ENCODE measurements at regions not wholly inside any gene's neighbourhood (a gene's known extent, or its start where the extent isn't known, plus 50 kb on each side); places are given as distances from the start of the nearest gene placed in this dataset.
"Not testable (repeated sequence)": the region's sequence is repeated elsewhere in the genome, so short reads cannot be mapped to it uniquely, and the experiment has no call there.

DNA sequence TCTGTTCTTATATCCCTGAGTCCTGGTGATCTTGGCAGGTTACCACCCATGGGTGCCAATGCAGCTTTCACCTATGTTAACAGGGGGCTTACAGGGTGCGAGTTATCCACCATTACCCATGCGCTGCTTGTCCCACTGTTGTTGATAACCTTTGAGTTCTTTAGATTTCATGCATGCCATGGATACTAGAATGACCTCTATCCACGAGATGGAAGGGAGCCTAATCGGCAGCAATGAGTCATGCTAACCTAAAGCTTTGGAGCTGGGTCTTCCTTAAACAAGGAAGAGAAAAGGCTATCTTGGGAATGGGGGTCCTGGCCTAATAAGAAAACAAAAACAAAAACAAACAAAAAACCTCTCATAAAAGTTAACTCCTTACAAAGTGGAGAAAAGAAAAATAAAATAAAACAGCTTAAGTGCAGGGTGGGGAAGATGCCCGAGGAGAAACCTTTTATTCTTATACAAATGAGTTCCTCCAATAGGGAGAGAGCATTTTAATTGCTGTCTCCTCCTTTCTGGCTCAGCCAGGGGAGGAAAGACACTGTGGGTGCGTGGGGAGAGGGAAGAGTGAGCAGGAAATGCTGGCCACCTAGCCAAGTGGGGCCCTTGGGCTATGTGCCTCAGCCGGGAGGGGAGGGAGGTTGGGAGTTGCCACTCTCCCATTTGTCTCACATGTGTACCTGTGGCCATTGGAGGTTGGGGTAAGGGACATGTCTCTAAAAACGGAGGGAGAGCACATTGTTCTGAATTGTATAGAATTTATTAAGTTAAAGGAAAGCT lies 571.7 kb upstream of the TPTE start:
- not testable (repeated sequence) for H3K36me3 ChIP-seq (ENCODE audit: control insufficient read depth in 4 of 4, insufficient read depth in 3 of 4, low read depth in 1 of 4, low read length in 3 of 4); H3K27ac ChIP-seq (ENCODE audit: low read depth in 1 of 2, low read length in 2 of 2); H3K27me3 ChIP-seq (ENCODE audit: control insufficient read depth in 4 of 4, insufficient read depth in 4 of 4, low read length in 3 of 4); H3K9ac ChIP-seq (ENCODE audit: low read depth in 1 of 2, low read length in 2 of 2); H3K4me3 ChIP-seq (ENCODE audit: low read depth in 1 of 3, low read length in 3 of 3); H3K9me3 ChIP-seq (ENCODE audit: control insufficient read depth in 4 of 4, low read length in 3 of 4); H3K4me1 ChIP-seq (ENCODE audit: control insufficient read depth in 4 of 4, insufficient read depth in 4 of 4, low read length in 3 of 4); DNase-seq (ENCODE audit: low spot score)
- WGBS: 46% methylated on average over 8 of the region's 8 CpGs

DNA sequence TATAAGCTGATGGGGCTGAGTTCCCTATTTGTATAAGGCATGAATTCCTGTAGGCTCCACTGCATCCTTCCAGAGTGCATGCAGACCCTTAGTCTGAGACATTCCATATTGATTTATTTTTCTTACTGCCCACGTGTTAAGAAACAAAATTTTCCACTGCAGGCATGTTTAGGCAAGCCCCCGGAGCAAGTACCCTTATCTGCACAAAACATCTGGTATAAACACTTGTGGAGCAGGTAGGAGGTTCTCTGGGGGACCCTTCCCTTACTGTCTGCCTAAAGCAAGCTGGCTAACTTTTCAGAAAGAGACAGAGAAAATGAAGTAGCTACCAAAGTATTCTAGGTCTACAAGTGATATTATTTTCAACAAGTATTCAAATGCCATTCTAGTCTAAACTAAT lies 571.0 kb upstream of the TPTE start:
- not testable (repeated sequence) for H3K27me3 ChIP-seq (ENCODE audit: control insufficient read depth in 4 of 4, insufficient read depth in 4 of 4, low read length in 3 of 4); DNase-seq (ENCODE audit: low spot score); H3K4me1 ChIP-seq (ENCODE audit: control insufficient read depth in 4 of 4, insufficient read depth in 4 of 4, low read length in 3 of 4); H3K9ac ChIP-seq (ENCODE audit: low read depth in 1 of 2, low read length in 2 of 2); H3K9me3 ChIP-seq (ENCODE audit: control insufficient read depth in 4 of 4, low read length in 3 of 4); H3K4me3 ChIP-seq (ENCODE audit: low read depth in 1 of 3, low read length in 3 of 3); H3K27ac ChIP-seq (ENCODE audit: low read depth in 1 of 2, low read length in 2 of 2); H3K36me3 ChIP-seq (ENCODE audit: control insufficient read depth in 4 of 4, insufficient read depth in 3 of 4, low read depth in 1 of 4, low read length in 3 of 4)
- WGBS: 26% methylated on average over 2 of the region's 2 CpGs

DNA sequence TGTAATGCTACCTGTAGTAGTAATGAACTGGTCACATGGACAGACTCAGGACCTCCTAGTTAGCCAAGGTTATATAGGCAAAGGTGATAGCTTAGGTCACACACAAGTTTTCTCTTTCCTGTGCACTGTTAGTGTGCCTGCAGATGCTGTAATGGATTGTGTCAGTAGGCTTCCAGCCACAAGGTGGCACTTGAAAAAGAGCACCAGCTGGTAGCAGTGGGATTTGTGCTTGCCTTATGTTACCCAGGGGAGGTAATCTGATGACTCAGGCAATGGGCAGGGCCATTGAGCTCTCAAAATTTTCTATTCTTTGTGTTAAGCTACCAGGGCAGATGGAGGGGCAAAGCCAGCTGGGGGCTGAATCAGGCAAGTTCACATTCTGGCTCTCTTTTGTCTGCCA lies 562.6 kb upstream of the TPTE start:
- not testable (repeated sequence) for H3K27me3 ChIP-seq (ENCODE audit: control insufficient read depth in 4 of 4, insufficient read depth in 4 of 4, low read length in 3 of 4); H3K27ac ChIP-seq (ENCODE audit: low read depth in 1 of 2, low read length in 2 of 2); H3K9ac ChIP-seq (ENCODE audit: low read depth in 1 of 2, low read length in 2 of 2); H3K36me3 ChIP-seq (ENCODE audit: control insufficient read depth in 4 of 4, insufficient read depth in 3 of 4, low read depth in 1 of 4, low read length in 3 of 4); DNase-seq (ENCODE audit: low spot score); H3K4me1 ChIP-seq (ENCODE audit: control insufficient read depth in 4 of 4, insufficient read depth in 4 of 4, low read length in 3 of 4); H3K4me3 ChIP-seq (ENCODE audit: low read depth in 1 of 3, low read length in 3 of 3); H3K9me3 ChIP-seq (ENCODE audit: control insufficient read depth in 4 of 4, low read length in 3 of 4)

DNA sequence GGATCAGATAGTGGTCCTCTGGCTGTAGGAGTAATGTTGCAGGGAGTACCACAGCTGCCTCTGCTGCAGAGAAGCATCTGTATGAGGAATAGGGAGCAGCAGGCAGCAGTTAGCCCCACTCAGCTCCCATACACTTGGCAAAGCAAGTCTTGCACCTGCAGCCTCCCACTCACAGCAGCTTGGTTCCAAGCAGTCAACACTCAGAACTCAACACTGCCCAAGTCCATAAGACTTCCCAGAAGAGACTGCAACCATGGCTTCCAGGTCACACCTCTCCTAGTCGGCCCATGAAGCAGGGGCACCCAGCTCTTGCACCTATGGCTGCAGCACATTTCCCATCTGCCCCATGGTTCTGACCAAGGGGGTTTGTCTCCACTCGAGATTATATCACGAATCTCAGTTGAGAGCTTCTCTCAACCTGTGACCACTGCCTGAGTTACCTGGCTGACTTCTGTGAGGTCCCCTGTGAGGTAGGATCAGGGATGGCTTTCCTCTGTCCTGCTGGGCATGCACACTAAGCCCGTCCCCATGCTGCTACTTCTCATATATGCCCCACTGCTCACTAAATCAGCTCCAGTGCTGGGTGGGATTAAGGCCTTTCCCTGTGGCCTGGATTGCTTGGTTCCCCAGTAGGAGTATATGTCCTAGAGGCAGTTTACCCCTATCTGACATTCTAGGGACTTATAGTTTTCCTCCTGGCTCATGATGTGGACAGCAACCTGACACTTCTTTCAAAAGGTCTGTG lies 562.0 kb upstream of the TPTE start:
- H3K36me3 ChIP-seq (ENCODE audit: control insufficient read depth in 4 of 4, insufficient read depth in 3 of 4, low read depth in 1 of 4, low read length in 3 of 4); H3K27me3 ChIP-seq (ENCODE audit: control insufficient read depth in 4 of 4, insufficient read depth in 4 of 4, low read length in 3 of 4); H3K9ac ChIP-seq (ENCODE audit: low read depth in 1 of 2, low read length in 2 of 2); H3K27ac ChIP-seq (ENCODE audit: low read depth in 1 of 2, low read length in 2 of 2); H3K4me1 ChIP-seq (ENCODE audit: control insufficient read depth in 4 of 4, insufficient read depth in 4 of 4, low read length in 3 of 4); DNase-seq (ENCODE audit: low spot score); H3K4me3 ChIP-seq (ENCODE audit: low read depth in 1 of 3, low read length in 3 of 3); H3K9me3 ChIP-seq (ENCODE audit: control insufficient read depth in 4 of 4, low read length in 3 of 4): not testable (repeated sequence)
- 38% methylated on average over 3 of the region's 4 CpGs for WGBS

DNA sequence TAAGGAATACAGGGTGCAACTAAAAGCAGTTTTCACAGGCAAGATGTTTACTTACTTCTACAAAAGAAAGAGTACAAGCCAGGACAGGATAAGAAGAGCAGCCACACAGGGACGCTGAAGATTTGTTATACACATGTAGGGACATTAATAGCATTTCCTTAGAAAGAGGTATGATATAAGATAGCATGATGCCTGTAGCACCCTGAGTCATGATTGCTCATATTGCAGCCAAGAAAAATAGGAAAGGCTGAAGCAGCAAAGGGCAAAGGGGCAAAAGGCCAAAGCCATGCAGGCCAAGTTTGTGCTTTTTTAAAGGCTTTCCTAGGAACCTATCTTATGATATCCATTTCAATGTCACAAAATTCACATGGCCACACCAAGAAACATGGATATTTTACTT lies 552.0 kb upstream of the TPTE start:
- H3K9me3 ChIP-seq (ENCODE audit: control insufficient read depth in 4 of 4, low read length in 3 of 4); H3K4me1 ChIP-seq (ENCODE audit: control insufficient read depth in 4 of 4, insufficient read depth in 4 of 4, low read length in 3 of 4); H3K36me3 ChIP-seq (ENCODE audit: control insufficient read depth in 4 of 4, insufficient read depth in 3 of 4, low read depth in 1 of 4, low read length in 3 of 4); H3K9ac ChIP-seq (ENCODE audit: low read depth in 1 of 2, low read length in 2 of 2); H3K4me3 ChIP-seq (ENCODE audit: low read depth in 1 of 3, low read length in 3 of 3); H3K27ac ChIP-seq (ENCODE audit: low read depth in 1 of 2, low read length in 2 of 2); DNase-seq (ENCODE audit: low spot score); H3K27me3 ChIP-seq (ENCODE audit: control insufficient read depth in 4 of 4, insufficient read depth in 4 of 4, low read length in 3 of 4): not testable (repeated sequence)
- WGBS: 28% methylated on average over 1 of the region's 1 CpG

DNA sequence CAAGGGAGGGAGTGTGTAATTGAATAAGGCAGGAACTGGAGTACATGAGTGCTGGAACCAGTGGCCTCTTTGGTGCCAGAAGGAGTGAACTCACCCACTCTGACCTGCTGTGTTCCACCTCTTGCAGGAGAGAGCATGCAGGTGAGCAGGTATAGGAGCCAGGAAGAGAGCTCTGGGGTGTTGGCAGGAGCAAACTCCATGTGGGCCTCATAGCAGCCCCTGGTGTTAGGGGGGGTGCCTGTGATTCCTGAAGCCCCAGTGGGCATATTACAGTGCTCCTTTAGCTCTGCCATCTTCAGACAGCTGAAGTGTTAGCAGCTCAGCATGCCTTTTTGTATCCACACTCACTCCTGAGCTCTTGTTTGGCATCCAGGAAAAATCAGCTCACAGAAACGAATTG lies 549.4 kb upstream of the TPTE start:
- H3K36me3 ChIP-seq (ENCODE audit: control insufficient read depth in 4 of 4, insufficient read depth in 3 of 4, low read depth in 1 of 4, low read length in 3 of 4); H3K27me3 ChIP-seq (ENCODE audit: control insufficient read depth in 4 of 4, insufficient read depth in 4 of 4, low read length in 3 of 4); H3K4me1 ChIP-seq (ENCODE audit: control insufficient read depth in 4 of 4, insufficient read depth in 4 of 4, low read length in 3 of 4); H3K9ac ChIP-seq (ENCODE audit: low read depth in 1 of 2, low read length in 2 of 2); H3K9me3 ChIP-seq (ENCODE audit: control insufficient read depth in 4 of 4, low read length in 3 of 4); DNase-seq (ENCODE audit: low spot score); H3K4me3 ChIP-seq (ENCODE audit: low read depth in 1 of 3, low read length in 3 of 3); H3K27ac ChIP-seq (ENCODE audit: low read depth in 1 of 2, low read length in 2 of 2): not testable (repeated sequence)
- 0% methylated on average over 1 of the region's 1 CpG for WGBS

DNA sequence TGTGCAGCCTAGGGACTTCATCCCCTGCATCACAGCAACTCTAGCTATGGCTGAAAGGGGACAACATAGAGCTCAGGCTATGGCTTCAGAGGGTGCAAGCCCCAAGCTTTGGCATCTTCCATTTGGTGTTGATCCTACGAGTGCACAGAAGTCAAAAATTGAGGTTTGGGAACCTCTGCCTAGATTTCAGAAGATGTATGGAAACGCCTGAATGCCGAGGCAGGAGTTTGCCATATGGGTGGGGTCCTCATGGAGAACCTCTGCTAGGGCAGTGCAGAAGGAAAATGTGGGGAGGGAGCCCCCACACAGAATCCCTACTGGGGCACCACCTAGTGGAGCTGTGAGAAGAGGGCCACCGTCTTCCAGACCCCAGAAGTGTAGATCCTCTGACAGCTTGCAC lies 543.0 kb upstream of the TPTE start:
- H3K27me3 ChIP-seq (ENCODE audit: control insufficient read depth in 4 of 4, insufficient read depth in 4 of 4, low read length in 3 of 4); H3K9ac ChIP-seq (ENCODE audit: low read depth in 1 of 2, low read length in 2 of 2); H3K4me1 ChIP-seq (ENCODE audit: control insufficient read depth in 4 of 4, insufficient read depth in 4 of 4, low read length in 3 of 4); DNase-seq (ENCODE audit: low spot score); H3K36me3 ChIP-seq (ENCODE audit: control insufficient read depth in 4 of 4, insufficient read depth in 3 of 4, low read depth in 1 of 4, low read length in 3 of 4); H3K9me3 ChIP-seq (ENCODE audit: control insufficient read depth in 4 of 4, low read length in 3 of 4); H3K4me3 ChIP-seq (ENCODE audit: low read depth in 1 of 3, low read length in 3 of 3); H3K27ac ChIP-seq (ENCODE audit: low read depth in 1 of 2, low read length in 2 of 2): not testable (repeated sequence)
- WGBS: 57% methylated on average over 4 of the region's 4 CpGs

DNA sequence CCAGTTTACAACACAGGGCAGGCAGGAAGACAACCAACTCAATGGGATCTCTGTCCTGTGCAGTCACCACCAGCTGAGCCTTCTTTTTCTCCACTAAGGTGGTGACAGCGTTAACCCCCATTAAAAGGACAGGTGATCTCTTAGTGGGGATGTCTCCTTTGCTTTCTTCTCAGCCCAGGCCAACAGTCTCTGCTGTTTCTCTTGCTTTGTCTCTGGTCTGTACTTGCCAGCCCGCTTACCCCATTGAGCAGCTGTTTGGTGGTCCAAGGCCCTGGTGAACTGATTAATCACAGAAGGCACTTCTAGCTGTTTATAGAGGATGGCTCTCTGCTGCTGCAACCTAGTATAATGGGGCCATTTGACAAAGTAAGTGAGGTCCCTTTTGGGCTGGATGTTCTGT lies 523.9 kb upstream of the TPTE start:
- not testable (repeated sequence) for H3K4me1 ChIP-seq (ENCODE audit: control insufficient read depth in 4 of 4, insufficient read depth in 4 of 4, low read length in 3 of 4); DNase-seq (ENCODE audit: low spot score); H3K36me3 ChIP-seq (ENCODE audit: control insufficient read depth in 4 of 4, insufficient read depth in 3 of 4, low read depth in 1 of 4, low read length in 3 of 4); H3K4me3 ChIP-seq (ENCODE audit: low read depth in 1 of 3, low read length in 3 of 3); H3K27ac ChIP-seq (ENCODE audit: low read depth in 1 of 2, low read length in 2 of 2); H3K9me3 ChIP-seq (ENCODE audit: control insufficient read depth in 4 of 4, low read length in 3 of 4); H3K27me3 ChIP-seq (ENCODE audit: control insufficient read depth in 4 of 4, insufficient read depth in 4 of 4, low read length in 3 of 4); H3K9ac ChIP-seq (ENCODE audit: low read depth in 1 of 2, low read length in 2 of 2)
- 37% methylated on average over 2 of the region's 2 CpGs for WGBS
